ENCODE measurements at regions not wholly inside any gene's neighbourhood (a gene's known extent, or its start where the extent isn't known, plus 50 kb on each side); places are given as distances from the start of the nearest gene placed in this dataset.

- Histone ChIP-seq H3K27me3 (peaks cover 0 to 13% (median 6%) of the 10 kb centered on the region in 11 experiments; a peak in 12 of 22 replicates), H3K9ac (no peak overlapping the region), H3K9me3 (replicated peaks in 1 of 11) (peaks cover 16 to 32% (median 22%) of the 10 kb centered on the region in 11 experiments), H3K36me3 (peaks cover 0 to 10% (median 0%) of the 10 kb centered on the region in 11 experiments; a peak in 4 of 22 replicates), H4K20me1 (peaks cover 0 to 88% (median 4%) of the 10 kb centered on the region in 11 experiments; a peak in 11 of 22 replicates), H3K4me1 (peaks cover 0 to 24% (median 18%) of the 10 kb centered on the region in 10 experiments; a peak in 12 of 20 replicates), H3K4me3 (no peak overlapping the region), H3K4me2 (no peak overlapping the region), H3K27ac (no peak overlapping the region)
- no peak for TF ChIP-seq Cebpa-rat (IDR thresholded peaks at IDR 0.05)
These were observed 1227.5 kb downstream of the BRD1 start for GRCh38 chr22:48600171-48600570.

DNA sequence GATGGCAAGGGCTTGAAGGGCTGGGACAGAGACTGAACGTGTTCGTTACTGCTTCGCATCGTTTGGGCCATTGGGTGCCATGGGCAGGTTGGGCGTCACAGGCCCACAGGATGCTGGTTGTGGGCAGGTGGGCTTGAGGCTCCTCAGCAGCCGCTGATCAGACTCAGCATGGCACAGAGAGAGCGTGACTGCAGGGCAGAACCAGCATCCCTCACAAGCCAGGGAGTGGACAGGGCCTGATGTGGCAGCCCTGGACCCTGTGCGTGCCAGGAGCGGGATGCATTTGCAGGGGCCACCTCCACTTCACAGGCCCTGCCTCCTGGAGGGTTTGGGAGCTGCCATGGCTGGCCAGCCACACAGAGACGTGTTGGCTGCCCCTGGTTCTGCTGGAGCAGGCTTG is 1228.3 kb downstream of the BRD1 start:
- peaks cover 0 to 33% (median 26%) of the 10 kb centered on the region in 10 experiments; a peak in 12 of 20 replicates for H3K4me1 ChIP-seq
- peaks cover 0 to 18% (median 9%) of the 10 kb centered on the region in 11 experiments; a peak in 12 of 22 replicates for H3K27me3 ChIP-seq
- H3K9me3 ChIP-seq (replicated peaks in 1 of 11): peaks cover 16 to 32% (median 22%) of the 10 kb centered on the region in 11 experiments
- no peak for TF ChIP-seq Cebpa-rat (IDR thresholded peaks at IDR 0.05)
- H3K4me2 ChIP-seq: no peak overlapping the region
- H3K4me3 ChIP-seq: no peak overlapping the region
- peaks cover 0 to 88% (median 12%) of the 10 kb centered on the region in 11 experiments; a peak in 12 of 22 replicates for H4K20me1 ChIP-seq
- H3K36me3 ChIP-seq: peaks cover 0 to 10% (median 0%) of the 10 kb centered on the region in 11 experiments; a peak in 4 of 22 replicates
- H3K9ac ChIP-seq: no peak overlapping the region
- no peak overlapping the region for H3K27ac ChIP-seq

DNA sequence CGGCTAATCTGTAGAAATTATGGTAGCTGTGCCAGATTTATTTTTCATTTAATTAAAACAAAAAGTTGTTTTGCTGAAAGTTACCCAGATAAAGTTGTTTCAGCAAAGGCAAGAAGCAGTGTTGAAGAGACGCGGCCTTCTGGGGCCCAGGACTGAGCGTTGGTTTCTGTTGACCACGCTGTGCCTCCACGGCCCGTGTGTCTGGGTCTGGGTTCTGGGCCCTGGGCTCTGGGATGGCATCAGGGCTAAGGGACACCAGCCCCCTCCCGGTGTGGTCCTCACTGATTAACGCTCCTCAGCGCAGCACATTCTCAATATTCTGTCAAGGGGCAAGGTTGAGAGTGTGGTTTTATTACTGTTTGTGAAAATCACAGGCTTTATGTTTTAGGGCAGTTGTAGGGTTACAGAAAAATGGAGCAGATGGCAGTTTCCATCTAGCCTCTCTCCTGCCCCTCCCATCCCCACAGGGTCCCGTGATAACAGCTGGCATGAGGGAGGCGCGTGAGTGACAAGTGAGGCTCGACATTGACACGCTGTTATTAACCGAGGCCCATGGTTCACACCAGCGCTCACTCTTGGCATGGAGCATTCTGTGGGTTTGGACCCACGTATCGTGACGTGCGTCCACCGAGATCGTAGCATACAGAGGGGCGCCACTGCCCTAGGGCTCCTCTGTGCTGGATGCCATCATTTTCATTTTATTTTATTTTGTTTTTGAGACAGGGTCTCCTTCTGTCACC is 1231.4 kb downstream of the BRD1 start:
- peaks cover 16 to 32% (median 22%) of the 10 kb centered on the region in 11 experiments for H3K9me3 ChIP-seq (replicated peaks in 1 of 11)
- H3K4me3 ChIP-seq: no peak overlapping the region
- H4K20me1 ChIP-seq: peaks cover 0 to 87% (median 19%) of the 10 kb centered on the region in 11 experiments; a peak in 14 of 22 replicates

GRCh38 chr22:48595511-48595905 is 1232.2 kb downstream of the BRD1 start:
- Histone ChIP-seq H3K9me3 (replicated peaks in 1 of 11) (peaks cover 16 to 32% (median 22%) of the 10 kb centered on the region in 11 experiments), H3K4me3 (no peak overlapping the region), H3K36me3 (peaks cover 0 to 10% (median 0%) of the 10 kb centered on the region in 11 experiments; a peak in 4 of 22 replicates), H3K27ac (no peak overlapping the region), H3K9ac (no peak overlapping the region), H4K20me1 (peaks cover 0 to 87% (median 20%) of the 10 kb centered on the region in 11 experiments; a peak in 14 of 22 replicates), H3K4me1 (peaks cover 0 to 61% (median 43%) of the 10 kb centered on the region in 10 experiments; a peak in 13 of 20 replicates), H3K27me3 (peaks cover 0 to 18% (median 9%) of the 10 kb centered on the region in 11 experiments; a peak in 12 of 22 replicates), H3K4me2 (peak overlapping the region in 8 of 11 experiments; percentile 25 to 71 (median 62); a peak in 14 of 22 replicates)
- no peak for TF ChIP-seq Cebpa-rat (IDR thresholded peaks at IDR 0.05)

More for the DNA sequence above, 1231.4 kb downstream of the BRD1 start:
- Histone ChIP-seq H3K4me1 (peaks cover 0 to 54% (median 41%) of the 10 kb centered on the region in 10 experiments; a peak in 13 of 20 replicates), H3K4me2 (peak overlapping the region in 8 of 11 experiments; percentile 3 to 71 (median 62); a peak in 11 of 22 replicates), H3K27ac (no peak overlapping the region), H3K9ac (peak overlapping the region in 1 of 11 experiments; percentile 5; a peak in 1 of 22 replicates), H3K36me3 (peaks cover 0 to 10% (median 0%) of the 10 kb centered on the region in 11 experiments; a peak in 4 of 22 replicates), H3K27me3 (peaks cover 0 to 18% (median 9%) of the 10 kb centered on the region in 11 experiments; a peak in 12 of 22 replicates)
- no peak for TF ChIP-seq Cebpa-rat (IDR thresholded peaks at IDR 0.05)

DNA sequence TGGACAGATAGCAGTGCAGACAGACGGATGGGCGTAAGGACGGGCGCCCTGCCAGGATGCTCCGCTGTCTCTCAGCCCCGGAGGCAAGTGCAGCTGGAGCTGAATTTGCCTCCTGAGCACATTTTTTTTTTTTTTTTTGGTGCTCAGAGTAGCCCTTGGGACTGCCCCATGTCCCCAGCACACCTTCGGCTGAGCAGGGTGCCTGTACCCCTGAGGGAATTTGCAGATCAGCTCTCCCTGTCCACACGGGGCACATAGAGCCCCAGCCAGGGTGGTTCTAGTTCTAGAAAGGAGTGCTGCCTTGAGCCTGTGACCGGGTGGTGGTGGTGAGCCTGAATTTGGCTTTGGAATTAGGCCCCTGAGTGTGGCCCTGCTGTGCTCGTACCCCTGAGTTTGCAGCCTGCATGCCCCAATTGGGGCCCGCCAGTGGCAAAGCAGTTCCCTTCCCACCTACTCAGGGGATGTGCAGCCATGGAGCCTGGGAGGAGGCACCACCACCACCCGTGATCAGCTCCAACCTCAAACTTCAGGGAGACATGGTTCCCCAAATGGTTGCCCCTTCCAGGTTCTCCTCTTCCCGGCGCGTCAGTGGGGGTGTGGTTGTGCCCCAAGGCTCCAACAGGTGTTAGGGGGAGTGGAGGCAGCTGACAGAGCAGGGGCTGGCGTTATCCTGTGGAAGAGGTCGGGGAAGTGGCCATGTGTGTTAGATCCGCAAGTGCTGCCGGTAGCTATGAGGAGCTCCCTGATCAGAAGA is 1232.7 kb downstream of the BRD1 start:
- Histone ChIP-seq H3K4me3 (no peak overlapping the region), H3K4me2 (peak overlapping the region in 8 of 11 experiments; percentile 25 to 71 (median 62); a peak in 15 of 22 replicates), H3K27ac (no peak overlapping the region), H3K9ac (no peak overlapping the region), H3K4me1 (peaks cover 0 to 67% (median 49%) of the 10 kb centered on the region in 10 experiments; a peak in 15 of 20 replicates), H4K20me1 (peaks cover 0 to 87% (median 20%) of the 10 kb centered on the region in 11 experiments; a peak in 14 of 22 replicates), H3K27me3 (peaks cover 0 to 18% (median 9%) of the 10 kb centered on the region in 11 experiments; a peak in 12 of 22 replicates), H3K36me3 (peaks cover 0 to 10% (median 0%) of the 10 kb centered on the region in 11 experiments; a peak in 4 of 22 replicates), H3K9me3 (replicated peaks in 1 of 11) (peaks cover 16 to 29% (median 22%) of the 10 kb centered on the region in 11 experiments)
- no peak for TF ChIP-seq Cebpa-rat (IDR thresholded peaks at IDR 0.05)

- no peak overlapping the region for H3K9ac ChIP-seq
- peak overlapping the region in 8 of 11 experiments; percentile 5 to 71 (median 62); a peak in 11 of 22 replicates for H3K4me2 ChIP-seq
- no peak overlapping the region for H3K27ac ChIP-seq
- peaks cover 0 to 21% (median 9%) of the 10 kb centered on the region in 11 experiments; a peak in 12 of 22 replicates for H3K27me3 ChIP-seq
- H3K4me3 ChIP-seq: no peak overlapping the region
- H3K36me3 ChIP-seq: peaks cover 0 to 10% (median 0%) of the 10 kb centered on the region in 11 experiments; a peak in 4 of 22 replicates
- H4K20me1 ChIP-seq: peaks cover 0 to 87% (median 24%) of the 10 kb centered on the region in 11 experiments; a peak in 16 of 22 replicates
- no peak for TF ChIP-seq Cebpa-rat (IDR thresholded peaks at IDR 0.05)
- peaks cover 15 to 22% (median 17%) of the 10 kb centered on the region in 11 experiments for H3K9me3 ChIP-seq (replicated peaks in 1 of 11)
- H3K4me1 ChIP-seq: peaks cover 0 to 74% (median 56%) of the 10 kb centered on the region in 10 experiments; a peak in 16 of 20 replicates
These were observed 1233.5 kb downstream of the BRD1 start for GRCh38 chr22:48594016-48594756.

DNA sequence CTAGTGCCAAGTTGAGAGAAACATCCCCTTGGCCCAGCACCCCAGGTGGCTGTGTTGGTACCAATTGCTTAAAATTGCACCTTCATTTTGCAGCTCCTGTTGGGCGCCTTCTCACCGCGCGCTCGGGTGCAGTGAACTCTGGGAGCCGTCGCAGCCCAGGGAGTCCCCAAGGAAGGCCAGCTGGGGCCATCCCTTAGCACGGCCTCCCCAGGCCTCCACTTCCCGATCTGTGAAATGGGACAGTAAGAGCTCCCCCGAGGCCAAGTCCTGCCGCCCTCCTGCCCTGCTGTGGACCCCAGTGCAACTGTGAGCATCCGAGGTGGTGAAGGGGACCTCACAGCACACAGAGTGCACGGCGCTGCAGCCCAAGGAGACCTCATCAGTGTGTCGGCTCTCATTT is 1234.1 kb downstream of the BRD1 start:
- Histone ChIP-seq H3K4me2 (peak overlapping the region in 2 of 11 experiments; percentile 68 to 69; a peak in 4 of 22 replicates), H3K9me3 (replicated peaks in 1 of 11) (peaks cover 9 to 15% (median 10%) of the 10 kb centered on the region in 11 experiments), H3K4me1 (peaks cover 2 to 81% (median 63%) of the 10 kb centered on the region in 10 experiments; a peak in 17 of 20 replicates), H3K36me3 (peaks cover 0 to 7% (median 0%) of the 10 kb centered on the region in 11 experiments; a peak in 4 of 22 replicates), H3K4me3 (no peak overlapping the region), H3K27ac (no peak overlapping the region), H3K9ac (no peak overlapping the region), H4K20me1 (peaks cover 0 to 90% (median 27%) of the 10 kb centered on the region in 11 experiments; a peak in 16 of 22 replicates), H3K27me3 (peaks cover 0 to 28% (median 9%) of the 10 kb centered on the region in 11 experiments; a peak in 12 of 22 replicates)
- TF ChIP-seq Cebpa-rat (IDR thresholded peaks at IDR 0.05): no peak
